HepG2 (cell line): ENCODE measurements at regions not wholly inside any gene's neighbourhood (a gene's known extent, or its start where the extent isn't known, plus 50 kb on each side); places are given as distances from the start of the nearest gene placed in this dataset.

Source experiments
- ATAD3A ChIP-seq: sonication (generic); formaldehyde crosslinking; IDR thresholded peaks from 2 replicates; pipeline ENCODE4 v1.4.0; 2020; ENCODE audit warnings: missing genetic modification reagents
- BCL6 ChIP-seq: IDR thresholded peaks from 2 replicates; pipeline ENCODE4 v1.6.1; 2016; ENCODE audit warnings: missing genetic modification reagents, missing compliant biosample characterization
- CREB3 ChIP-seq: sonication (generic); formaldehyde crosslinking; IDR thresholded peaks from 2 replicates; pipeline ENCODE4 v1.5.0; 2020; ENCODE audit warnings: missing genetic modification reagents
- DNMT1 ChIP-seq: sonication (generic); formaldehyde crosslinking; IDR thresholded peaks from 2 replicates; pipeline ENCODE4 v1.5.1; 2020; ENCODE audit warnings: mild to moderate bottlenecking, missing genetic modification reagents
- ERF ChIP-seq: IDR thresholded peaks from 2 replicates; pipeline ENCODE4 v1.6.1; 2018; ENCODE audit warnings: missing biosample characterization, missing genetic modification reagents
- KLF11 ChIP-seq: IDR thresholded peaks from 2 replicates; pipeline ENCODE4 v1.6.1; 2016; ENCODE audit warnings: missing compliant biosample characterization
- MATR3 ChIP-seq: sonication (generic); formaldehyde crosslinking; IDR thresholded peaks from 2 replicates; pipeline ENCODE4 v1.4.0; 2020; ENCODE audit warnings: missing genetic modification reagents
- NPAS2 ChIP-seq: sonication (generic); formaldehyde crosslinking; IDR thresholded peaks from 2 replicates; pipeline ENCODE4 v1.8.0; 2022; ENCODE audit warnings: mild to moderate bottlenecking, missing genetic modification reagents, borderline replicate concordance
- PRMT3 ChIP-seq: sonication (generic); formaldehyde crosslinking; IDR thresholded peaks from 2 replicates; pipeline ENCODE4 v1.8.1; 2022; ENCODE audit warnings: low read depth, mild to moderate bottlenecking, moderate library complexity, missing genetic modification reagents, borderline replicate concordance
- RARA ChIP-seq: IDR thresholded peaks from 2 replicates; pipeline ENCODE4 v1.6.1; 2016; ENCODE audit warnings: missing genetic modification reagents, missing compliant biosample characterization
- REPIN1 ChIP-seq: sonication (generic); formaldehyde crosslinking; IDR thresholded peaks from 2 replicates; pipeline ENCODE4 v1.8.0; 2022; ENCODE audit warnings: missing genetic modification reagents, low read depth, mild to moderate bottlenecking, borderline replicate concordance
- RFXANK ChIP-seq: IDR thresholded peaks from 2 replicates; pipeline ENCODE4 v1.6.1; 2016
- SAFB2 ChIP-seq: sonication (generic); formaldehyde crosslinking; IDR thresholded peaks from 2 replicates; pipeline ENCODE4 v1.5.1; 2020; ENCODE audit warnings: missing genetic modification reagents, low read depth, mild to moderate bottlenecking, borderline replicate concordance
- SIN3A ChIP-seq: IDR thresholded peaks from 2 replicates; pipeline ENCODE4 v1.6.1; 2011; ENCODE audit warnings: low read depth, mild to moderate bottlenecking, control low read depth, low read length, borderline replicate concordance
- SNAPC4 ChIP-seq: sonication (generic); formaldehyde crosslinking; IDR thresholded peaks from 2 replicates; pipeline ENCODE4 v1.4.0; 2020; ENCODE audit warnings: mild to moderate bottlenecking, missing genetic modification reagents
- THAP8 ChIP-seq: sonication (generic); formaldehyde crosslinking; IDR thresholded peaks from 2 replicates; pipeline ENCODE4 v1.5.1; 2020; ENCODE audit warnings: missing genetic modification reagents, mild to moderate bottlenecking, borderline replicate concordance
- ZBTB42 ChIP-seq: sonication (generic); formaldehyde crosslinking; IDR thresholded peaks from 2 replicates; pipeline ENCODE4 v1.5.0; 2020; ENCODE audit warnings: mild to moderate bottlenecking, missing genetic modification reagents
- ZBTB7B ChIP-seq: sonication (generic); formaldehyde crosslinking; IDR thresholded peaks from 2 replicates; pipeline ENCODE4 v1.4.0; 2020; ENCODE audit warnings: missing genetic modification reagents
- ZMYM2 ChIP-seq: sonication (generic); formaldehyde crosslinking; IDR thresholded peaks from 2 replicates; pipeline ENCODE4 v1.8.0; 2022; ENCODE audit warnings: mild to moderate bottlenecking, missing genetic modification reagents
- ZNF329 ChIP-seq: sonication (generic); formaldehyde crosslinking; IDR thresholded peaks from 2 replicates; pipeline ENCODE4 v1.9.0; 2021; ENCODE audit warnings: low read depth, mild to moderate bottlenecking, missing genetic modification reagents
- ZNF431 ChIP-seq: sonication (generic); formaldehyde crosslinking; IDR thresholded peaks from 2 replicates; pipeline ENCODE4 v1.9.0; 2022; ENCODE audit warnings: missing genetic modification reagents, low read depth, mild to moderate bottlenecking, borderline replicate concordance
- ZNF496 ChIP-seq: sonication (generic); formaldehyde crosslinking; IDR thresholded peaks from 2 replicates; pipeline ENCODE4 v1.8.1; 2023; ENCODE audit warnings: mild to moderate bottlenecking, moderate library complexity, missing genetic modification reagents; ENCODE audit not compliant: insufficient replicate concordance
- ZNF570 ChIP-seq: sonication (generic); formaldehyde crosslinking; IDR thresholded peaks from 2 replicates; pipeline ENCODE4 v1.4.0; 2020; ENCODE audit warnings: mild to moderate bottlenecking, missing genetic modification reagents, borderline replicate concordance
- ZNF577 ChIP-seq: sonication (generic); formaldehyde crosslinking; IDR thresholded peaks from 2 replicates; pipeline ENCODE4 v1.4.0; 2020; ENCODE audit warnings: mild to moderate bottlenecking, low read depth, missing genetic modification reagents, borderline replicate concordance
- ZNF75D ChIP-seq: sonication (generic); formaldehyde crosslinking; IDR thresholded peaks from 2 replicates; pipeline ENCODE4 v1.8.1; 2023; ENCODE audit warnings: missing genetic modification reagents, mild to moderate bottlenecking, borderline replicate concordance
- ZNF879 ChIP-seq: sonication (generic); formaldehyde crosslinking; IDR thresholded peaks from 2 replicates; pipeline ENCODE4 v1.8.1; 2023; ENCODE audit warnings: missing genetic modification reagents

GRCh38 chr15:31157644-31158069 is 56.1 kb upstream of the TRPM1 start (continued):
- TF ChIP-seq SNAPC4 = no peak
- TF ChIP-seq SAFB2 (CRISPR knock-in tag) = peak; percentile 33; the same call in 1 of the 2 replicates
- no peak; the same call in 1 of the 2 replicates for TF ChIP-seq ERF (CRISPR knock-in tag)
- no peak for TF ChIP-seq THAP8 (CRISPR knock-in tag)
- TF ChIP-seq RARA = peak; percentile 99
- TF ChIP-seq CREB3 (CRISPR knock-in tag) = no peak
- no peak for TF ChIP-seq ZNF879 (CRISPR knock-in tag)
- TF ChIP-seq KLF11 (CRISPR knock-in tag) = no peak
- TF ChIP-seq ZBTB42 = peak; percentile 36; the same call in 1 of the 2 replicates
- no peak for TF ChIP-seq ZNF329 (CRISPR knock-in tag)
- peak; percentile 86 for TF ChIP-seq ZMYM2 (CRISPR knock-in tag)
- no peak for TF ChIP-seq NPAS2 (CRISPR knock-in tag)
- TF ChIP-seq ZNF431 (CRISPR knock-in tag) = 0 out of 2 replicates have a peak, but pooled peaks have one; percentile 63
- TF ChIP-seq MATR3 (CRISPR knock-in tag) = no peak
- TF ChIP-seq ZBTB7B = peak; percentile 95
- peak; percentile 49; the same call in 1 of the 2 replicates for TF ChIP-seq DNMT1 (CRISPR knock-in tag)
- no peak for TF ChIP-seq ATAD3A (CRISPR knock-in tag)
- TF ChIP-seq ZNF577 = no peak
- TF ChIP-seq PRMT3 (CRISPR knock-in tag) = no peak
- TF ChIP-seq RFXANK = 0 out of 2 replicates have a peak, but pooled peaks have one; percentile 67
- no peak for TF ChIP-seq ZNF496 (CRISPR knock-in tag)
- TF ChIP-seq ZNF570 (CRISPR knock-in tag) = no peak
- TF ChIP-seq SIN3A = no peak
- no peak for TF ChIP-seq ZNF75D (CRISPR knock-in tag)
- TF ChIP-seq REPIN1 (CRISPR knock-in tag) = peak; percentile 54; the same call in 1 of the 2 replicates
- TF ChIP-seq BCL6 (CRISPR knock-in tag) = peak; percentile 95
